ENCODE measurements at regions not wholly inside any gene's neighbourhood (a gene's known extent, or its start where the extent isn't known, plus 50 kb on each side); places are given as distances from the start of the nearest gene placed in this dataset.

GRCh38 chr14:25552826-25553225, 502.9 kb upstream of the STXBP6 start:
- no peak for TF ChIP-seq POLR2A (IDR thresholded peaks at IDR 0.05; ENCODE audit: low read length)
- no peak for TF ChIP-seq GATA1 (IDR thresholded peaks at IDR 0.05; ENCODE audit: low read depth, low read length)
